Eye (tissue), 1 donor: ENCODE measurements at regions not wholly inside any gene's neighbourhood (a gene's known extent, or its start where the extent isn't known, plus 50 kb on each side); places are given as distances from the start of the nearest gene placed in this dataset.
"Not testable (repeated sequence)": the region's sequence is repeated elsewhere in the genome, so short reads cannot be mapped to it uniquely, and the experiment has no call there.

ENCODE experiments used
- DNase-seq: peaks from one replicate; pipeline ENCODE4 v3.0.0-alpha.2; 2015

DNA sequence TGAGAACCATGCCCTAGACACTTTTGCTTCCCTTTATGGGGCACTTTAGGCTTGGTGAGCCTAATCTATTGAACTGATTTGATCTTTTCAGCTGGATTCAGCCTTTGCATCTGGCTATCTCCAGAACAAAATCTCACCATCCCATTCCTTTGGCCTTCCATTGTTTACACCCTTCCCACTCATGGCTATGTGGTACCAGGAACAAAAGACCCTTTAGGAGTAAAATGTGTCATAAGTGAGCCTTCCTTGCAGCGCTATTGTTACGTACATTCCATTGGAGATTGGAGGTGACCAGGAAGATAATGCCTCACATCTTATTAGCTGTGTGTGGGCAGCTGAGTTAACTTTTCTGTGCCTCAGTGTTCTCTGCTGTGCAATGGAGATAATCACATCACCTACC lies 188.4 kb downstream of the SATB1 start:
- no peak for DNase-seq

GRCh38 chr3:18234717-18235335 lies 190.3 kb downstream of the SATB1 start:
- DNase-seq, result no peak

GRCh38 chr3:18233987-18234716 lies 191.0 kb downstream of the SATB1 start:
- DNase-seq, result no peak

GRCh38 chr3:18232317-18232716 lies 192.8 kb downstream of the SATB1 start:
- no peak for DNase-seq

DNA sequence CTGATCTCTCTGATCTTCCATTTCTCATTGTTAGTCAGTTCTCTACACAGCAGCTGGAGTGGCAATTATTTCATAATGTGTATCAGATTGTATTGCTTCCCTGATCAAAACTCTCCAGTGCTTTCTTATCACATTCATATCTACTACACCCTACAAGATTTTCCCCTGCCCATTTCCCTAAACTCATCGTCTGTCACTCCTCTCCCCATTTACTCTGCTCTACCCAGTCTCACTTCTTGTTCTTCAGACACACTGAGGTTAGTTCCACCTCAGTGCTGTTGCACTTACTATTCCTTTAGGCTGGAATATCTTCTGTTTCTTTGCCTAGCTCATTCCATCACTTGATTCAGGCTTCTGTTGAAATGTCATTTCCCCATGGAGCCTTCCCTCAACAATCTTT lies 197.1 kb downstream of the SATB1 start:
- no peak for DNase-seq

- no peak for DNase-seq
Measured at GRCh38 chr3:18225709-18226108, 199.4 kb downstream of the SATB1 start.

DNA sequence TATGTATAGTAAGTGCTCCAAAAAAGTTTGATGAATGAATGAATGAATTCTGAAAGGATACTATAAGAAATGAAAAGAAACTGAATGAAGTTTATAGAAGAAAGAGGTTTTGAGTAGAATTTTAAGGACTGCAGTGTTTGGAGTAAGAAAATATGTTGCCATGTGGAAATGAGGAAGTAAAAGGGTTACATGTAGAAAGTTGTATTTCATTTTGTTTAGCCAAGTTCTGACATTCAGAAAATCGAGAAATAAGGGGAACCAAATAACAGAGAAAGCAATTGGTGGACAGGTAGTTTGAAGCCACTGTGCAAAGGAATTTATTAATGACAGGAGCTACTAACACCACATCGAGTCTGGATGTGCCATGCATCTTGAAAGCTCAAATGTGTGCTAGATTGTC lies 200.7 kb downstream of the SATB1 start:
- no peak for DNase-seq

DNA sequence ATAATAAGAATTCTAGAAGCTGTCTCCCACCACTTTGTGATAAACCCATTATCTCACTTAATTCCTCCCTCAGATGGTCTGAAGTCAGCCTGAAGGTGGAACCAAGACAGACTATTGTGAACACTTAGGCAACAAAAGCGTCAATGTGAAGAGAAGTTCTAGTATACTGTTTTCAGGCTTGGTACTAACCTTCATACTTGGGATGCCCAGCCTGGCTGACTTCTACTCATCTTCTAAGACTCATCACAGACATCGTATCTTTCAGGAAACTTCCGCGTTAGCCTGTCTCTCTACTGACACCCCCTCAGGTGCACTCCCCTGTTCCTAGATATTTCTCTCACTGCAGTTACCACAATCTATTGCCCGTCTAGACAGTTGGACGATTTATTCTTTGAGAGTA lies 201.2 kb downstream of the SATB1 start:
- DNase-seq, result no peak

DNA sequence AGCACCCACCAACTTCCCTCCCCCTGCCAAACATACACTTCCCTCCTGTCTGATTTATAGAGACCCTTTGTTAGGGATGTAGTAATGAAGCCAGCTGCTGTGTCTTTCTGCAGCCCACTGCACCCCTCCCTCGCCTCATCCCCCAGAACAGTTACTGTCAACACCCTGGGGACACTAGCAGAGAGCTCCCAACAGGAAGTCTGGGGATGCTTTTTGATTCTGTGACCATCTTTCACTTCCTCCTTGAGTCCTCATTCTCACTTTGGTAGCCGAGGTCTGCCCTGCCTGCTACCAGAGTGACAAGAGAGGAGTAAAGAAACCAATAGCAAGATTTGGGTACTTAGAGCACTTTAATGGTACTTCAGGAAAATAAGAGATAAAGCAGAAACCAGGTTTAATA lies 201.6 kb downstream of the SATB1 start:
- peak; percentile 30 for DNase-seq

DNA sequence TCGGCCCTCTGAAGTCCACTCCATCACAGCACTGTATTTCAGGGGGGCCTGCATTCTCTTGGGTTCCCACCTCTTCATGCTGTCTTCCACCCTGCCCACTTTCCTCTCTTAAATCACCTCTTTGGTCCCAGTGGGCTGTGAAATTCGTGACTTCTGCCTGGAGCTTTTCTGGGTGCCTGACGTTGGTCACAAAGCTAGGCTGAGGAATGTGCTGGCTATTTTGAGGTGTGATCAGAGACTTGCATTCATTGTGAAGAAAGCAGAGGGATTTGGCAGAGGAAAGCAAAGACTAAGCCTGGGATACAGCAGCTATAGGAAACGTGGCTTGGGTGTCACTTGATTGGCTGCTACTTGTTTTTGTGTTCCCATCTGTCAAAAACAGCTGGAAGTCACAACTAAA lies 202.5 kb downstream of the SATB1 start:
- DNase-seq, result no peak

DNA sequence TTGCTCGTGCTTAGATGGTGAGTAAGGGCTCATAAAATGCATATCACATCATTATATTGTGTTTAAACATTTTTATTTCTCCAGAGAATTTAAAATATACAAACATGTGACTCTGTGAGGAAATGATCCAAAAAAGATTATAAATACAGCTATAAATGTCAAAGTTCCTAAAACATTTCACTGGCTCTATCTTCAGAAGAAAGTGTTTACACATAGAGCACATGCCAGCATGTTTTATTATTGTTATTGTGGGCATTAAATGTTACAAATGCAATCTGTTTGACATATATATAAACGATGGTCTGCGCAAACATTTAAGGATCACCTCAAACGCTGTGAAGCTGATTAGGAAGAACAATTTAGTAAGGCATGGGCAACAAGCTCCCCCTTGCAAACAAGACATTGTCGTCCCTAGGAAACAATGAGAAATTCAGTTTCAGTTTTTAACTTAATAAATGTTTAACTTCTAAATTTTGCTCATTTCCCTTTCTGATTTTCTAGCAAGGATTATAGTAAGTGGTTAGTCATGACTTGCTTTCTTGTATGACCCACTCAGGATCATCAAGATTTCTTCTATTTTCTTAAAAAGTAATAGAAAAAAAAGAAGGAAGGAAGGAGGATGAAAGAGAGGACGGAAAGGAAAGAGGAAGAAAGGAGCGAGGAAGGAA lies 207.5 kb downstream of the SATB1 start:
- no peak for DNase-seq

DNA sequence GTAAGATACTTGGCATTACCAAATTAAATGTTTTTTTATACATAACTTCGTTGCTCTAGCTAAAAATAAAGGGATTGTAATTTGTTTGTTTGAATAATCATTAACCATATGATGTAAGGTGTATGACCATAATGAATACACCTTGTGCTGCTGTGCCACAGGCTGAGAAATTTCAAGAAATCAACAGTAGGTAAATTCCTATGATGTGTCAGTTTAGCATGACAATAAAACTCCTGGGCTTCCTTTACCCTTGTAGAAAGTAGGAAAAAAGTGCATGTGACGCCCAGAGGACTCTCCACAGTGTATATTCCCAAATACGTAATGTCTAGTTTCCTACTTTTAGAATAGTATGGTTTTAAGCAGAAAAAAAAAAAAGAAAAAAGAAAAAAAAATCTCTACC lies 208.1 kb downstream of the SATB1 start:
- no peak for DNase-seq

DNA sequence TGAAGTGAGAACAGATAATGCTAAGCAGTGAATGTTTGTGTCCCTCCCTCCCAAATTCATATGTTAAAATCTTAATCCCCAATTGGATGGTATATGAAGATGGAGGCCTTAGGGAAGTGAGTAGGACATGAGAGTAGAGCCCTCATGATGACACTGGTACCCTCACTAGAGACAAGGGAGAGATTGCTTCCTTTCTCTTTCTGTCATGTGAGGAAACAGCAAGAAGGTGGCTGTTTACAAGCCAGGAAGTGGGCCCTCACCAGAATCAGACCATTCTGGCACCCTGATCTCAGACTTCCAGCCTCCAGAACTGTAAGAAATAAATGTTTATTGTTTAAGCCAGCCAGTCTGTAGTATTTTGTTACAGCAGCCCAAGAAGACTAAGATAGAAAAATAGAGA lies 209.5 kb downstream of the SATB1 start:
- DNase-seq, result no peak

- DNase-seq, result no peak
Measured at GRCh38 chr3:18211116-18211515, 214.0 kb downstream of the SATB1 start.

DNA sequence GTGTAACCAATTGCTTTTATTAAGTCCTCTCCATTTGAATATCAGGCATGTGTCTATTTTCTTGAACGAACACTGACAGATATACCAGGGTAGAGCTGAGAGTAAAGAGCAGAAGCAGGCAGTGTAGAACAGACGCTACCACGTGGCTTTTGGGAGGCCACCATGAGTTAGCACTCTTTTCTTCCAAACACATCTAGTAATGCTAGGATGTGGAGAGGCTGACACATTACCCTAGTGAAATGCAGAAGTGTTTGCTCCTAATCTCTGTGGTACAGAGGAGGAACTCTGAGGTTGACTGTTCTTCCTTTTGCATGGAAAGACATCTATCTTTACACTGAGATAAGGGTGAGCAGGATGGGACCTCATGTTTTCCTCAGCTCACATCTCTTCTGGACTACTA lies 216.3 kb downstream of the SATB1 start:
- no peak for DNase-seq

DNA sequence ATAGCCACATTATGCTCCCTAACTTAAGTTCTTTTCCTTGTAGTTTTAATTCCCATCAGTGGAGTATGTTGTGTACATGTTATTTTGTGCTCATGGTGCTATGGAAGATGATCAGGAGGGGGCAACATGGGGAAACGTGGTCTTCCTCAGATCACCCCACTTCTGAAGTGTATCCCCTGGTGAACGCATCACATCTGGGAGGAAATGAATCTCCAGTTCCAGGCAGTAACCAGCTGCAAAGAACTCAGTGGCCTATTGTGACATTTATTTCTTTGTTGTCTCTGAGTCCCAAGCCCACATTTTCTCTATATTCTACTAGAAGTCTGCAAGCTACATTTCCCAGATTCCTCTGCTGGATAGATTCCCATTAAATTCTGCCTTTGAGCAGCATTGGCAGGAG lies 217.0 kb downstream of the SATB1 start:
- DNase-seq, result no peak

DNA sequence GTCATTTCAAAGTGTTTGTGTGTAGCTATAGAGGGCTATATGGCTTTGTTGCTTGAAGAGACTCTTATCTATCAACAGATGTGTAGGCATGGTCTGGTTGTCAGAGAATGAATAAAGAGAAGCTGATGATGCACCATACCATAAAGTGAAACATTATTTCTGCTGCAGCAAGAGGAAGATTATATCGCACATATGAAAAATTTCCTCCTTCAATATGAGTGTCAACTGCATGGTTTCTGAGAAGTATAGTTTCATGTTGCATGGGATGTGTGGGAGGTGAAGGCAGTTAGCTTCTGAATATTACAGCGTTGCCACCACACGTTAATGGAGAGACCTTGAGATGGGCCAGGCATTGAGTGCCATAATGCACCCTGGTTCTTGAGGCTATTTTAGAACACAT lies 217.9 kb downstream of the SATB1 start:
- no peak for DNase-seq

DNA sequence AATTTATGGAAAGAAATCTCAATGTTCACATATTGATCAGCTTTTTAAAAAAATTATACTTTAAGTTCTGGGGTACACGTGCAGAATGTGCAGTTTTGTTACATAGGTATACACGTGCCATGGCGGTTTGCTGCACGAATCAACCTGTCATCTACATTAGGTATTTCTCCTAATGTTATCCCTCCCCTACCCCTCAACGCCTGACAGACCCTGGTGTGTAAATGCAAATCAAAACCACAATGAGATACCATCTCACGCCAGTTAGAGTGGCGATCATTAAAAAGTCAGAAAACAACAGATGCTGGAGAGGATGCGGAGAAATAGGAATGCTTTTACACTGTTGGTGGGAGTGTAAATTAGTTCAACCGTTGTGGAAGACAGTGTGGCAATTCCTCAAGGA lies 219.4 kb downstream of the SATB1 start:
- not testable (repeated sequence) for DNase-seq

GRCh38 chr3:18201315-18201714 lies 223.8 kb downstream of the SATB1 start:
- DNase-seq, result no peak

DNA sequence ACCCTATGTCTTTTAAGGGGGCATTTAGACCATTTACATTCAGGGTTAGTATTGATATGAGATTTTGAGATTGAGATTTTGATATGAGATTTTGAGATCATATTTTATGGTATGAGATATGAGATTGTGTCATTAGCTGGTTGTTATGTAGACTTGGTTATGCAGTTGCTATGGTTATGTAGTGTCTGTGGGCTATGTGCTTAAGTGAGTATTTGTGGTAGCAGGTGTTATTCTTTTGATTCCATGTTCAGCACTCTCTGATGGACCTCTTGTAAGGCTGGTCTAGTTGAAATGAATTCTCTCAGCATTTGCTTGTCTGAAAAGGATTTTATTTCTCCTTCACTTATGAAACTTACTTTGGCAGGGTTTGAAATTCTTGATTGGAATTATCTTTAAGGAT lies 225.4 kb downstream of the SATB1 start:
- DNase-seq, result no peak

- DNase-seq, result no peak
Measured at GRCh38 chr3:18195836-18196235, 229.3 kb downstream of the SATB1 start.

- DNase-seq, result no peak
Measured at GRCh38 chr3:18194431-18194830, 230.7 kb downstream of the SATB1 start.

DNA sequence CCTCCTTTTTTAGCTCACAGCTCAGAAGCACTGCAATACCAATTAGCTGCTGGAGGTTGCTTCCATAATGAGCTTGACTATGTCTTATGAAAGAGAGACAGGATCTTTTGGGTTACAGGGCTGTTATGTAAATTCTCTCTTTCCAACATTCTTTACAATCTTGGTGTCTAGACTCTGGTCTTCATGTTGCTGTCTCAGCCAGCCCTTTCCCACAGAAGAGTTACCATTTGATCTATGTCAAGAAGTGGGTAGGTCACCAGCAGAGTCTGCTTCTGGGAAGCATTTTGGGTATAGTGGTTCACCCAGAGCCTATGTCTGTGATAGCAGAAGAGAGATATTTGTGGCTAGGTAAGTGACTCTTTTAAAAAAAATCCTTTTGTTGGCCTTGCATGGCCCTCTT lies 234.5 kb downstream of the SATB1 start:
- no peak for DNase-seq

DNA sequence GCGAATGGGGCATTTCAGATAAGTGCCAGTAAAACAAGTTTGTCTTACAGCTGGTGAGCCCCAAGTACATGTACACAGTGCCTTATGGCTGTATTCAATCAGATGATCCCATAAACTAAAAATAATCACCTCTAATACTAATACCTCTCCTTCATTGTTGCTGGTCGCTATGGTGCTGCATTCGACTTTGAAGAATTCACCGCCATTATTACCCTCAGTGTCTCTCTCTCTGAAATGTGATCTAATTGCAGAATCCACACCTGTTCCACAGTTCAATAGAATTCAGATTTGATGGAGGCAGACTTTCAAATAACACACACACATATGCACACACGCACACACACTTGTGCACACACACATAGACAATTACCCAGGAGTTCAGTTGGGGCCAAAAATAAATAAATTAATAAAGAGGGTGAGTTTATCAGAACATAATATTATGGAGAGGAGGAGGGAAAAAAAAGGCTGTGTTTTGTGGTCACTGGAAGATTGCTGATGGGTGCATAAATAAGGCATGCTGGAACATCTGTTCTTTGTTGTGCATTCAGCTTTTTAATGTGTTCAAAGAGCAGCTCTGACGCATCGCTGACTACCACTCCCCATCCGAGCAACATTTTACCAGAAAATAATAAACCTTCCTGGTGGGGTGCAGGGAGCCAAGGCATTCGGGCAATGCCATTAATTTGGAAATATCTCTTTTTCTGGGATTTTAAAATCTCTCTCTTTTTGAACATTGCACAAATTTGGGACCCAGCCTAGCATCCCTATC lies 235.7 kb downstream of the SATB1 start:
- peak; percentile 60 for DNase-seq
